SU-DHL-6 (cell line): ENCODE measurements at regions not wholly inside any gene's neighbourhood (a gene's known extent, or its start where the extent isn't known, plus 50 kb on each side); places are given as distances from the start of the nearest gene placed in this dataset.

Source experiments
- H2AFZ ChIP-seq: fragments of 200-600 bp; sonication (generic); 2 replicates; pipeline ENCODE4 v1.6.1; 2014; ENCODE audit warnings: low read depth, mild to moderate bottlenecking, moderate library complexity, mixed read lengths, antibody characterized with exemption, low read length; ENCODE audit not compliant: severe bottlenecking
- H3F3A ChIP-seq: fragments of 200-600 bp; shearing (Covaris generic); 2 replicates; pipeline ENCODE4 v1.6.0; 2016; ENCODE audit warnings: antibody characterized with exemption, mild to moderate bottlenecking; ENCODE audit not compliant: insufficient read depth
- H3K27ac ChIP-seq: fragments of 200-600 bp; sonication (generic); 2 replicates; pipeline ENCODE4 v1.5.1; 2016; ENCODE audit warnings: low read depth, mild to moderate bottlenecking, low read length, moderate library complexity, mixed read lengths
- H3K27me3 ChIP-seq: fragments of 200-600 bp; sonication (generic), shearing (Covaris generic); 2 replicates; pipeline ENCODE4 v1.6.0; 2014; ENCODE audit warnings: mild to moderate bottlenecking, low read length
- H3K36me3 ChIP-seq: fragments of 200-600 bp; sonication (generic); 2 replicates; pipeline ENCODE4 v1.6.1; 2014; ENCODE audit warnings: mild to moderate bottlenecking, low read length, mixed read lengths
- H3K4me2 ChIP-seq: fragments of 300-600, 200-600 bp; shearing (Covaris generic), sonication (generic); 2 replicates; pipeline ENCODE4 v1.6.0; 2014; ENCODE audit warnings: low read length, low read depth, mild to moderate bottlenecking; ENCODE audit not compliant: poor library complexity, severe bottlenecking
- H3K4me3 ChIP-seq: fragments of 200-600 bp; sonication (generic); 2 replicates; pipeline ENCODE4 v1.5.1; 2014; ENCODE audit warnings: antibody characterized with exemption, low read length, mild to moderate bottlenecking, mixed read lengths; ENCODE audit not compliant: insufficient read depth, poor library complexity, severe bottlenecking
- H3K79me2 ChIP-seq: fragments of 200-600 bp; sonication (generic); 2 replicates; pipeline ENCODE4 v1.6.1; 2014; ENCODE audit warnings: mild to moderate bottlenecking, low read length, moderate library complexity; ENCODE audit not compliant: insufficient read depth
- H3K9ac ChIP-seq: fragments of 200-600 bp; sonication (generic); 2 replicates; pipeline ENCODE4 v1.7.0; 2014; ENCODE audit warnings: mild to moderate bottlenecking, low read length
- H3K9me2 ChIP-seq: fragments of 200-600 bp; sonication (generic); replicated peaks from 2 replicates; pipeline ENCODE4 v1.6.1; 2014; ENCODE audit warnings: low read length; ENCODE audit not compliant: insufficient read depth
- H3K9me3 ChIP-seq: fragments of 200-600 bp; sonication (generic); 2 replicates; pipeline ENCODE4 v1.6.1; 2014; ENCODE audit warnings: low read length, mixed read lengths; ENCODE audit not compliant: insufficient read depth
- H4K20me1 ChIP-seq: fragments of 200-600 bp; sonication (generic); 2 replicates; pipeline ENCODE4 v1.6.1; 2014; ENCODE audit warnings: low read depth, mild to moderate bottlenecking, antibody characterized with exemption, low read length, moderate library complexity, mixed read lengths
- CTCF ChIP-seq: fragments of 200-600 bp; sonication (generic); IDR thresholded peaks from one replicate; pipeline ENCODE4 v1.5.1; 2017; ENCODE audit warnings: antibody characterized with exemption, mild to moderate bottlenecking, low read length, moderate library complexity; ENCODE audit not compliant: insufficient read depth, poor library complexity, severe bottlenecking
- EZH2phosphoT487 ChIP-seq: fragments of 200-600 bp; sonication (generic), shearing (Covaris generic); conservative IDR thresholded peaks from 2 replicates; pipeline ENCODE4 v1.6.1; 2018; ENCODE audit warnings: mild to moderate bottlenecking, antibody characterized with exemption, low read length, moderate library complexity, mixed read lengths

GRCh38 chr6:113185299-113185698, 671.8 kb upstream of the MARCKS start:
- Histone ChIP-seq H3F3A (no peaks in the 10 kb centered on the region), H3K27ac (no peak overlapping the region), H3K4me2 (no peak overlapping the region), H3K36me3 (no peaks in the 10 kb centered on the region), H3K27me3 (no peaks in the 10 kb centered on the region), H3K9ac (no peak overlapping the region), H3K9me2 (no peaks in the 10 kb centered on the region), H3K9me3 (no peaks in the 10 kb centered on the region), H3K4me3 (no peak overlapping the region), H4K20me1 (no peaks in the 10 kb centered on the region), H2AFZ (no peak overlapping the region), H3K79me2 (no peaks in the 10 kb centered on the region)
- no peak for TF ChIP-seq CTCF
- no peak for TF ChIP-seq EZH2phosphoT487

GRCh38 chr6:113187661-113188060, 669.5 kb upstream of the MARCKS start:
- no peak overlapping the region for H2AFZ ChIP-seq
- no peak overlapping the region for H3K27ac ChIP-seq
- H4K20me1 ChIP-seq = no peaks in the 10 kb centered on the region
- H3K4me2 ChIP-seq = no peak overlapping the region
- no peaks in the 10 kb centered on the region for H3K9me2 ChIP-seq
- no peak overlapping the region for H3K9ac ChIP-seq
- H3K9me3 ChIP-seq = no peaks in the 10 kb centered on the region
- no peak for TF ChIP-seq EZH2phosphoT487
- no peak for TF ChIP-seq CTCF
- no peaks in the 10 kb centered on the region for H3K27me3 ChIP-seq
- no peak overlapping the region for H3K4me3 ChIP-seq
- H3K79me2 ChIP-seq = no peaks in the 10 kb centered on the region
- H3K36me3 ChIP-seq = no peaks in the 10 kb centered on the region
- H3F3A ChIP-seq = no peaks in the 10 kb centered on the region

- Histone ChIP-seq H3F3A (no peaks in the 10 kb centered on the region), H4K20me1 (no peaks in the 10 kb centered on the region), H3K9me2 (no peaks in the 10 kb centered on the region), H3K36me3 (no peaks in the 10 kb centered on the region), H3K9me3 (no peaks in the 10 kb centered on the region), H3K27ac (no peak overlapping the region), H3K4me2 (no peak overlapping the region), H3K4me3 (no peak overlapping the region), H3K27me3 (no peaks in the 10 kb centered on the region), H3K79me2 (no peaks in the 10 kb centered on the region), H3K9ac (no peak overlapping the region), H2AFZ (no peak overlapping the region)
- TF ChIP-seq EZH2phosphoT487 = no peak
- no peak for TF ChIP-seq CTCF
Observed at GRCh38 chr6:113188962-113189361, 668.2 kb upstream of the MARCKS start.
